Lower leg skin (tissue), 3 donors: ENCODE measurements at regions not wholly inside any gene's neighbourhood (a gene's known extent, or its start where the extent isn't known, plus 50 kb on each side); places are given as distances from the start of the nearest gene placed in this dataset.

ENCODE experiments used
- POLR2A ChIP-seq, 2 donors: fragments of 450-650 bp; IDR thresholded peaks; one replicate each; pipeline ENCODE4 v1.6.1; 2016 to 2017; ENCODE audit warnings: antibody characterized with exemption in 2 of 2, mild to moderate bottlenecking in 1 of 2, moderate library complexity in 1 of 2
- TF ChIP-seq, protein P1 (sequence below), 3 donors: fragments of 450-650 bp; IDR thresholded peaks; one replicate each; pipeline ENCODE4 v1.5.1; 2016; ENCODE audit warnings: antibody characterized with exemption in 3 of 3, mild to moderate bottlenecking in 3 of 3, moderate library complexity in 2 of 3

DNA sequence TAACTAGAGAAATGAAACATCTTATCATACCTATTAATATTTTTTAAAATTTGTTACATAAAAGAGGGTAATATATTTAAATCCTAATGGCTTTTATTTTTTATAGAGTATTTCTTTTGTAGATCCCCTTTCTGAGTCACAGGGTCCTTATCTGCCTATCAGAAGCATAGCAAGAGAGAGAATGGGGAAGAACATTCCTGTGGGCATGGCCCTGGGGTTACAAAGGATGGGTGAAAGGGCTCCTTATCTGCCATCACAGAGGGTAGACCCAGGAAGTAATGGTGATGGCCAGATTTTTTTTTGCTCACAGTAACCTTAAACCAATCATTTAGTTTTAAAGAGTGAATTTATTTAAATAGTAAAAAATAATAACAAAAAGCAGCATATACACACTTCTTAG, 582.1 kb upstream of the HTR1E start:
- no peak for TF ChIP-seq POLR2A (IDR thresholded peaks at IDR 0.05)
- TF ChIP-seq, protein P1, sequence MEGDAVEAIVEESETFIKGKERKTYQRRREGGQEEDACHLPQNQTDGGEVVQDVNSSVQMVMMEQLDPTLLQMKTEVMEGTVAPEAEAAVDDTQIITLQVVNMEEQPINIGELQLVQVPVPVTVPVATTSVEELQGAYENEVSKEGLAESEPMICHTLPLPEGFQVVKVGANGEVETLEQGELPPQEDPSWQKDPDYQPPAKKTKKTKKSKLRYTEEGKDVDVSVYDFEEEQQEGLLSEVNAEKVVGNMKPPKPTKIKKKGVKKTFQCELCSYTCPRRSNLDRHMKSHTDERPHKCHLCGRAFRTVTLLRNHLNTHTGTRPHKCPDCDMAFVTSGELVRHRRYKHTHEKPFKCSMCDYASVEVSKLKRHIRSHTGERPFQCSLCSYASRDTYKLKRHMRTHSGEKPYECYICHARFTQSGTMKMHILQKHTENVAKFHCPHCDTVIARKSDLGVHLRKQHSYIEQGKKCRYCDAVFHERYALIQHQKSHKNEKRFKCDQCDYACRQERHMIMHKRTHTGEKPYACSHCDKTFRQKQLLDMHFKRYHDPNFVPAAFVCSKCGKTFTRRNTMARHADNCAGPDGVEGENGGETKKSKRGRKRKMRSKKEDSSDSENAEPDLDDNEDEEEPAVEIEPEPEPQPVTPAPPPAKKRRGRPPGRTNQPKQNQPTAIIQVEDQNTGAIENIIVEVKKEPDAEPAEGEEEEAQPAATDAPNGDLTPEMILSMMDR (IDR thresholded peaks at IDR 0.05): no peak
